Right lobe of liver (tissue), 6 donors: ENCODE measurements at regions not wholly inside any gene's neighbourhood (a gene's known extent, or its start where the extent isn't known, plus 50 kb on each side); places are given as distances from the start of the nearest gene placed in this dataset.
A peak's percentile ranks its signal among the peaks of the same experiment; 100 is the strongest.

Experiments used
- ATAC-seq, 4 donors: fragments of 200-7000 bp; cut with Tn5 transposase; one replicate each; pipeline ENCODE4 v1.9.1; 2020; ENCODE audit warnings: mild to moderate bottlenecking in 4 of 4, moderate library complexity in 4 of 4
- DNase-seq, 3 donors: peaks; one replicate each; pipeline ENCODE4 v3.0.0-alpha.2; 2020
- H3K27ac ChIP-seq, 3 donors: fragments of 200-600 bp; one replicate each; pipeline ENCODE4 v1.8.0; 2022
- H3K27me3 ChIP-seq, 2 donors: fragments of 200-600 bp; one replicate each; pipeline ENCODE4 v1.8.0; 2022
- H3K36me3 ChIP-seq, 4 donors: fragments of 200-600 bp; sonication (generic) in 1 of 4; one replicate each; pipeline versions ENCODE4 v1.5.1 to v1.8.0; 2017 to 2022; ENCODE audit warnings: control low read depth in 1 of 4
- H3K4me1 ChIP-seq, 4 donors: fragments of 200-600 bp; sonication (generic) in 1 of 4; one replicate each; pipeline versions ENCODE4 v1.5.1 to v1.8.0; 2017 to 2022; ENCODE audit warnings: control low read depth in 1 of 4
- H3K4me3 ChIP-seq, 3 donors: fragments of 200-600 bp; one replicate each; pipeline ENCODE4 v1.8.0; 2022
- H3K9me3 ChIP-seq, 4 donors: fragments of 200-600 bp; sonication (generic) in 1 of 4; one replicate each; pipeline versions ENCODE4 v1.5.1 to v1.8.0; 2017 to 2022; ENCODE audit warnings: control low read depth in 1 of 4
- POLR2A ChIP-seq: fragments of 450-650 bp; IDR thresholded peaks from one replicate; pipeline ENCODE4 v1.6.1; 2017; ENCODE audit warnings: antibody characterized with exemption, mild to moderate bottlenecking
- WGBS: methylation state at CpG from one replicate; pipeline ENCODE4 v1.1.6; 2018; ENCODE audit warnings: low coverage, low lambda C conversion rate; ENCODE audit not compliant: insufficient coverage; ENCODE audit errors: missing lambda C conversion rate; 5-methylcytosine and 5-hydroxymethylcytosine counted together
- intact Hi-C, 2 donors: fragments of 100-400 bp; cut with DNase I; formaldehyde crosslinking; loops; one replicate each; pipeline versions ENCODE4 v1.11.2 to v1.14.1; 2022
- TF ChIP-seq, protein P1 (sequence below), 4 donors: fragments of 200-600 bp in 3 of 4; fragments of 450-650 bp in 1 of 4; IDR thresholded peaks; one replicate each; pipeline versions ENCODE4 v1.5.1 to v1.8.0; 2016 to 2022; ENCODE audit warnings: antibody characterized with exemption in 4 of 4, mild to moderate bottlenecking in 2 of 4
- donor health status: DM: no; HTN: yes; CAD: no.
- donor health status: DM: no; HTN: no; CAD: no.
- donor health status: DM: no; HTN: no; CAD: no.
- donor health status: DM: no; HTN: yes; CAD: no.
- donor health status: DM: no; HTN: yes; CAD: no.

DNA sequence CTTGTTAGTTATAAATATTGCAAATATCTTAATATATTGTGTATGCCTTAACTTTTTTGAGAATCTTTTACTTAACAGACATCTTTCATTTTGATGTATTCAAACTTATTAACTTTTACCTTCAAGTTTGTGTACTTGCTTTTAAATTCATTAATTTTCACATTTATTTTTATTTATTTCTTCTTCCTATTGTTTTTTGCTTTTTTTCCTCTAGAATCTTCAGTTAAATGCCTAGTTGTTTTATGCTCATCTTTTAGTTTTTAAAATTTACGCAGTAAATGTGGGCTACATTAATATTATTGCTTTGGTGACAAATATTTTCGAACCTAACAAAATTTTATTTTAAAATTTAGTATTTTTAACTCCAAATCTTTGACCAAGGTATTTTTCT, 89.0 kb downstream of the TNFAIP3 start:
- 91% methylated on average over 2 of the region's 2 CpGs for WGBS
- ATAC-seq (no peak), DNase-seq (no peak)
- TF ChIP-seq POLR2A, result no peak
- TF ChIP-seq, protein P1, sequence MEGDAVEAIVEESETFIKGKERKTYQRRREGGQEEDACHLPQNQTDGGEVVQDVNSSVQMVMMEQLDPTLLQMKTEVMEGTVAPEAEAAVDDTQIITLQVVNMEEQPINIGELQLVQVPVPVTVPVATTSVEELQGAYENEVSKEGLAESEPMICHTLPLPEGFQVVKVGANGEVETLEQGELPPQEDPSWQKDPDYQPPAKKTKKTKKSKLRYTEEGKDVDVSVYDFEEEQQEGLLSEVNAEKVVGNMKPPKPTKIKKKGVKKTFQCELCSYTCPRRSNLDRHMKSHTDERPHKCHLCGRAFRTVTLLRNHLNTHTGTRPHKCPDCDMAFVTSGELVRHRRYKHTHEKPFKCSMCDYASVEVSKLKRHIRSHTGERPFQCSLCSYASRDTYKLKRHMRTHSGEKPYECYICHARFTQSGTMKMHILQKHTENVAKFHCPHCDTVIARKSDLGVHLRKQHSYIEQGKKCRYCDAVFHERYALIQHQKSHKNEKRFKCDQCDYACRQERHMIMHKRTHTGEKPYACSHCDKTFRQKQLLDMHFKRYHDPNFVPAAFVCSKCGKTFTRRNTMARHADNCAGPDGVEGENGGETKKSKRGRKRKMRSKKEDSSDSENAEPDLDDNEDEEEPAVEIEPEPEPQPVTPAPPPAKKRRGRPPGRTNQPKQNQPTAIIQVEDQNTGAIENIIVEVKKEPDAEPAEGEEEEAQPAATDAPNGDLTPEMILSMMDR (IDR thresholded peaks at IDR 0.05), result no peak
- Histone ChIP-seq H3K36me3 (no peaks in the 10 kb centered on the region), H3K9me3 (no peaks in the 10 kb centered on the region), H3K4me1 (no peaks in the 10 kb centered on the region), H3K4me3 (no peak overlapping the region), H3K27me3 (no peaks in the 10 kb centered on the region), H3K27ac (no peak overlapping the region)
- intact Hi-C loops, result no loop called here

DNA sequence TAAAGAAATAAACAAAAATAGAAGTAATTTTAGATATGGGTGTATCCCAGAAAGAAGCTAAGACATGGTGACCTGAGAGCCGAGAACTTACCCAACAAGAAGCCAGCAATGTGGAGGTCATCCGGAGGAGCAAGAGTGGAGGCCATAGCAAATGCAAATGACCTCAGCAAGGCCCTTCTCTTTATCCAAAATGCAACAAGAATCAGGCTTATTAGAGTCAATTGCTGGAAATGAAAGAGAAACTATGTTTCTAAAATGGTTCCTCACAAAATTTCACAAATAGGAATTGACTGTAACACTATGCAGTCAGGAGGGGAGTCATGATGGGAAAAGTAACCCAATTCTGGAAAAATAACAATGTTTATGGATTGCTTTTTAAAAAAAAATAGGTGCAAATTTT, 90.4 kb downstream of the TNFAIP3 start:
- ATAC-seq, result peak in 1 of 4 donors; percentile 11

GRCh38 chr6:137958811-137959565, 91.9 kb downstream of the TNFAIP3 start:
- no peak for TF ChIP-seq POLR2A
- TF ChIP-seq, protein P1 (IDR thresholded peaks at IDR 0.05), result no peak
- Histone ChIP-seq H3K36me3 (no peaks in the 10 kb centered on the region), H3K27me3 (no peaks in the 10 kb centered on the region), H3K4me3 (no peak overlapping the region), H3K4me1 (no peaks in the 10 kb centered on the region), H3K9me3 (no peaks in the 10 kb centered on the region), H3K27ac (no peak overlapping the region)
- DNase-seq (no peak), ATAC-seq (peak; percentile 45 to 57 (median 49))
- 68% methylated on average over 5 of the region's 5 CpGs for WGBS
- intact Hi-C loops, result no loop called here

More for the DNA sequence above, 90.4 kb downstream of the TNFAIP3 start:
- H3K27me3 ChIP-seq, result no peaks in the 10 kb centered on the region
- intact Hi-C loops, result no loop called here
- no peak overlapping the region for H3K4me3 ChIP-seq
- no peak overlapping the region for H3K27ac ChIP-seq
- no peak for DNase-seq
- no peak for TF ChIP-seq POLR2A
- TF ChIP-seq, protein P1 (IDR thresholded peaks at IDR 0.05), result no peak
- no peaks in the 10 kb centered on the region for H3K4me1 ChIP-seq
- no peaks in the 10 kb centered on the region for H3K9me3 ChIP-seq
- no peaks in the 10 kb centered on the region for H3K36me3 ChIP-seq
- WGBS, result 67% methylated on average over 2 of the region's 2 CpGs

GRCh38 chr6:137962725-137963124, 95.7 kb downstream of the TNFAIP3 start:
- H3K4me3 ChIP-seq, result no peak overlapping the region
- no peak overlapping the region for H3K27ac ChIP-seq
- H3K9me3 ChIP-seq, result no peaks in the 10 kb centered on the region
- no peak for TF ChIP-seq POLR2A
- TF ChIP-seq, protein P1 (IDR thresholded peaks at IDR 0.05), result no peak
- 74% methylated on average over 3 of the region's 3 CpGs for WGBS
- ATAC-seq (no peak), DNase-seq (no peak)
- H3K27me3 ChIP-seq, result no peaks in the 10 kb centered on the region
- intact Hi-C loops, result no loop called here
- H3K4me1 ChIP-seq, result no peaks in the 10 kb centered on the region
- H3K36me3 ChIP-seq, result no peaks in the 10 kb centered on the region
